Subcutaneous abdominal adipose tissue (tissue), 5 donors: ENCODE measurements at regions not wholly inside any gene's neighbourhood (a gene's known extent, or its start where the extent isn't known, plus 50 kb on each side); places are given as distances from the start of the nearest gene placed in this dataset.

ENCODE experiments used
- H3K27ac ChIP-seq: one replicate; pipeline ENCODE4 v1.7.0; 2013; ENCODE audit warnings: low read depth, mild to moderate bottlenecking, inconsistent platforms, low read length, moderate library complexity
- H3K27me3 ChIP-seq, 5 donors: one replicate each; pipeline ENCODE4 v1.7.0; 2013; ENCODE audit warnings: low read length in 5 of 5, inconsistent platforms in 1 of 5; ENCODE audit not compliant: control insufficient read depth in 5 of 5, insufficient read depth in 4 of 5
- H3K36me3 ChIP-seq, 5 donors: one replicate each; pipeline ENCODE4 v1.7.0; 2013; ENCODE audit warnings: low read length in 5 of 5; ENCODE audit not compliant: control insufficient read depth in 5 of 5, insufficient read depth in 5 of 5
- H3K4me1 ChIP-seq, 5 donors: one replicate each; pipeline ENCODE4 v1.7.0; 2013; ENCODE audit warnings: low read length in 5 of 5, mild to moderate bottlenecking in 3 of 5, moderate library complexity in 1 of 5; ENCODE audit not compliant: control insufficient read depth in 5 of 5, insufficient read depth in 5 of 5
- H3K4me3 ChIP-seq, 5 donors: one replicate each; pipeline ENCODE4 v1.7.0; 2013; ENCODE audit warnings: low read length in 5 of 5, low read depth in 1 of 5
- H3K9ac ChIP-seq, 5 donors: one replicate each; pipeline ENCODE4 v1.7.0; 2013; ENCODE audit warnings: low read length in 5 of 5, mild to moderate bottlenecking in 4 of 5, moderate library complexity in 3 of 5
- H3K9me3 ChIP-seq, 5 donors: one replicate each; pipeline ENCODE4 v1.7.0; 2013; ENCODE audit warnings: low read length in 5 of 5; ENCODE audit not compliant: control insufficient read depth in 5 of 5
- donor health status: healthy.
- donor health status: healthy.
- donor health status: healthy.
- donor health status: healthy.
- donor health status: healthy.

DNA sequence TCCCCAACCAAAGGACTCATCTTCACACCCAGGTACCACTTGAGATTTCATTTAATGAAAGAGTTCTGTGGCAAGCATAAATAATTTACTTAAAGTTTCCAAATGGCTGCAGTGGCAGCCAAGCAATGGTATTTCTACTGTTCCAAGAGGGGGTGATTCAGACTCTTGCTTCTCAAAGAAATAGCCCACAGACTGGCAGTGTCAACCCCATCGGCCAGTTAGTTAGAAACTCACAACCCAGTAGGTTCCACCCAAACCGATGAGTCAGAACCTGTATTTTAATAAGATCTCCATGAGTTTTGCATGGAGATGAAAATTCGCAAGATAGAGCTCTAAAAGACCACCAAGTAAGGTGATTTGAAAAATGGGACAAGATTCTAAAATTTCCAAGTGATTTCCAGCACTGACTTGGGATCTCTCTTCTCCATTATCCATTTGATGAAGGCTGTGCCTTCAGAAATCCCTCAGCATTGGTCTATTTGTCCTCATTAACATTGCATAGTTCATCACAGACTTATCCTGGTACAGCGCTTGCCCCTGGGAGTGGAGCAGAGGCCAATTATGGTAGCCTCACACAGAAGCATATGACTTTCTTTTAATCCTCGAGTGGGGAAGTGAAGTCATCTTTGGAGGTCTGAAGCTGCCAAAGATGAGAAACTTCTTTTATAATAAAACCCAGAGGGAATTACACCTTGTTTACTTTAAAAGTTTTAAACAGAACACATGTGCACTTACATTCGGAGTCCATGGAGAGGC lies 361.4 kb upstream of the ID2 start:
- H3K27me3 ChIP-seq: peaks cover 0 to 2% (median 0%) of the 10 kb centered on the region in 5 donors
- no peaks in the 10 kb centered on the region for H3K36me3 ChIP-seq
- H3K9me3 ChIP-seq: no peaks in the 10 kb centered on the region
- no peak overlapping the region for H3K9ac ChIP-seq
- H3K27ac ChIP-seq: no peak overlapping the region
- H3K4me1 ChIP-seq: no peaks in the 10 kb centered on the region
- no peak overlapping the region for H3K4me3 ChIP-seq

DNA sequence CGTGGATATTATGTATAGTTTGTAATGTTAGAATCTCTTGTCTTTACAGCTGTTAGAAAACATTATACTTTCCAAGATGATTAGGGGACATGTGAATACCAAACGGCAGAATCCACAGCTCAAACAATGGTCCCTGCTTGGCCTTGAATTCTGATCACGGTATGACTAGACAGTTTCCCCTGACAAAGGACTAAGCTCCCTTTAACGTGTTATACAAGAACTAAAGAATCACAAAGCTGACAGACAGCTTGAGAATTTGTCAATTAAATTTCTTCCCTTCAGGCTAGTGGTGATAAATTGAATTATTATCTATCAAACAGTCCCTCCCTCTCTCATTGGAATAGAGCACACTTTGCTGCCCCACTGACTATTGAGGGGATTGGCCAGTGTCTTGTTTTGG lies 359.2 kb upstream of the ID2 start:
- Histone ChIP-seq H3K36me3 (no peaks in the 10 kb centered on the region), H3K4me1 (no peaks in the 10 kb centered on the region), H3K27me3 (no peaks in the 10 kb centered on the region), H3K27ac (no peak overlapping the region), H3K4me3 (no peak overlapping the region), H3K9ac (no peak overlapping the region), H3K9me3 (no peaks in the 10 kb centered on the region)

- no peaks in the 10 kb centered on the region for H3K9me3 ChIP-seq
- no peaks in the 10 kb centered on the region for H3K4me1 ChIP-seq
- no peaks in the 10 kb centered on the region for H3K27me3 ChIP-seq
- no peak overlapping the region for H3K4me3 ChIP-seq
- H3K9ac ChIP-seq: no peak overlapping the region
- H3K36me3 ChIP-seq: no peaks in the 10 kb centered on the region
- H3K27ac ChIP-seq: no peak overlapping the region
Measured at GRCh38 chr2:8324164-8324856, 357.5 kb upstream of the ID2 start.

- Histone ChIP-seq H3K4me1 (peaks cover 0 to under 1% (median 0%) of the 10 kb centered on the region in 5 donors), H3K9ac (no peak overlapping the region), H3K4me3 (no peak overlapping the region), H3K27ac (no peak overlapping the region), H3K27me3 (no peaks in the 10 kb centered on the region), H3K9me3 (no peaks in the 10 kb centered on the region), H3K36me3 (no peaks in the 10 kb centered on the region)
Measured at GRCh38 chr2:8324901-8325300, 357.0 kb upstream of the ID2 start.

- H3K9ac ChIP-seq: no peak overlapping the region
- H3K4me1 ChIP-seq: peaks cover 0 to 3% (median 0%) of the 10 kb centered on the region in 5 donors
- no peaks in the 10 kb centered on the region for H3K27me3 ChIP-seq
- no peak overlapping the region for H3K27ac ChIP-seq
- no peaks in the 10 kb centered on the region for H3K36me3 ChIP-seq
- H3K9me3 ChIP-seq: no peaks in the 10 kb centered on the region
- no peak overlapping the region for H3K4me3 ChIP-seq
Measured at GRCh38 chr2:8327371-8328100, 354.3 kb upstream of the ID2 start.

DNA sequence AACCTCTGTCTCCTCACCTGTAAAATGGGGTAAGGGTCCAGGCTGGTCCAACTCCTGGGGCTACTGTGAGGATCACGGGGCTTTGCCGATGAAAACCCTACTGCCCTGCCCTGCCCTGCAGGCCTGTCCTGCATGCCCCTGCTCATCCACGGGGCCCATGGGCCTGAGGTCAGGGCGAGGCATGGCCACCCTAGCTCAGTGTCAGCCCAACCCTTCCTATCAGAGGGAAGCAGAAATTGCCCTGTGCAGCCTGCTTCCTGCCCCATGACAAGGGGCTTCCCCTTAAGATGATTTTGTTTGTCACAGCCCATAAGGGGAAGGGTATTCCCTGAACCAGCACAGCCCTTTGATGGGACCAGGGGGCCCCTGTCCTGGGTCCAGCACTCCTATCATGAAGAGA lies 353.6 kb upstream of the ID2 start:
- H3K27ac ChIP-seq: no peak overlapping the region
- H3K4me1 ChIP-seq: peaks cover 0 to 3% (median 0%) of the 10 kb centered on the region in 5 donors
- no peaks in the 10 kb centered on the region for H3K27me3 ChIP-seq

GRCh38 chr2:8329660-8330622 lies 351.9 kb upstream of the ID2 start:
- no peaks in the 10 kb centered on the region for H3K36me3 ChIP-seq
- no peak overlapping the region for H3K9ac ChIP-seq
- H3K27me3 ChIP-seq: no peaks in the 10 kb centered on the region
- H3K27ac ChIP-seq: no peak overlapping the region
- no peaks in the 10 kb centered on the region for H3K9me3 ChIP-seq
- peaks cover 0 to 3% (median 0%) of the 10 kb centered on the region in 5 donors for H3K4me1 ChIP-seq
- H3K4me3 ChIP-seq: no peak overlapping the region

More for the DNA sequence above, 353.6 kb upstream of the ID2 start:
- Histone ChIP-seq H3K36me3 (no peaks in the 10 kb centered on the region), H3K9me3 (no peaks in the 10 kb centered on the region), H3K9ac (no peak overlapping the region), H3K4me3 (no peak overlapping the region)

DNA sequence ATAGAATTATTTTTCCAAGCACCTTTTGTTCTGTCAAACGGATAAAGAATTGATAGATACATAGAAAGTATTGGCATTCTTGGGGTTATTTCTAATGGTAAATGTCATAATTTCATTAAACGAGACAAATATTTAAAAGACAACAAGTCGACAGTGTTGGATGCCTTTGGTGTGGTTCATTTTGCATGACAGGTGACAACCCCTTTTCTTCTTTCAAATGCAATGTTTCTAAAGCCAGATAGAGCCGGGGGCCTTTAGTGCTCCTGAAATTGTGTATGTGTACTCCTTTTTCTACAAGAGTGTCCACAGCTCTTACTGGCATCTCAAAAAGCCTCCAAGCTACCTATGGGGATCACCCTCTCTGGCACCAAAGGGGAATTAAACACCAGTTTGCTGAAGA lies 350.8 kb upstream of the ID2 start:
- Histone ChIP-seq H3K9me3 (no peaks in the 10 kb centered on the region), H3K4me3 (no peak overlapping the region), H3K36me3 (no peaks in the 10 kb centered on the region), H3K27ac (no peak overlapping the region), H3K9ac (no peak overlapping the region), H3K27me3 (no peaks in the 10 kb centered on the region), H3K4me1 (peaks cover 0 to 3% (median 0%) of the 10 kb centered on the region in 5 donors)

DNA sequence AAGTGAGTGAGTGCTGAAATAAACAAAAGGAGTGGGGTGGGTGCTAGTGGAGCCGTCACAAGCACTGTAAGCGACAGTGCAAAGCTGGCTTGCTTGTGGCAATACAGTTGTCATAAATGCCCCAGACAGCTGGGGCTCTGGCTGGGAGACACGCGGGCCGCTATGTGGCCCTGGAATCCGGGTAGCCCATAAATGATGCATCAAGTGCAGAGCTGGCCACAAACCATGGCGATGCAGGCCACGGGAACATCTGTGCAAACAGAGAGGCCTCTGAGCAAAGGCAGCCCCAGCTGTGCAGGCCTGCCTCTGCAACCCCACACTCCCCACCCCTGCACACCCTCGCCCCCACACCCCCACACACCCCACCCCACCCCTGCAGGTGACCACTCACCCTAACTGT lies 349.2 kb upstream of the ID2 start:
- no peaks in the 10 kb centered on the region for H3K9me3 ChIP-seq
- H3K9ac ChIP-seq: no peak overlapping the region
- peaks cover 0 to 3% (median 0%) of the 10 kb centered on the region in 5 donors for H3K4me1 ChIP-seq
- no peak overlapping the region for H3K27ac ChIP-seq
- no peaks in the 10 kb centered on the region for H3K36me3 ChIP-seq
- no peak overlapping the region for H3K4me3 ChIP-seq
- H3K27me3 ChIP-seq: no peaks in the 10 kb centered on the region
